WI38 (cell line): ENCODE measurements at regions not wholly inside any gene's neighbourhood (a gene's known extent, or its start where the extent isn't known, plus 50 kb on each side); places are given as distances from the start of the nearest gene placed in this dataset.

Experiments used
- H3K4me3 ChIP-seq: 2 replicates; pipeline ENCODE4 v1.5.1; 2011; ENCODE audit warnings: low read depth, mild to moderate bottlenecking, control low read depth, low read length
- CTCF ChIP-seq: IDR thresholded peaks from 2 replicates; pipeline ENCODE4 v1.5.1; 2012; ENCODE audit warnings: low read depth, mild to moderate bottlenecking, control low read depth, low read length

GRCh38 chr2:234733093-234733489, 218.7 kb upstream of the SH3BP4 start:
- no peak for TF ChIP-seq CTCF
- no peak overlapping the region for H3K4me3 ChIP-seq

GRCh38 chr2:234732404-234733092, 219.3 kb upstream of the SH3BP4 start:
- H3K4me3 ChIP-seq: no peak overlapping the region
- TF ChIP-seq CTCF: no peak

GRCh38 chr2:234731236-234731635, 220.6 kb upstream of the SH3BP4 start:
- no peak for TF ChIP-seq CTCF

GRCh38 chr2:234730066-234730640, 221.7 kb upstream of the SH3BP4 start:
- no peak for TF ChIP-seq CTCF
- no peak overlapping the region for H3K4me3 ChIP-seq

More at GRCh38 chr2:234731236-234731635, 220.6 kb upstream of the SH3BP4 start:
- no peak overlapping the region for H3K4me3 ChIP-seq

GRCh38 chr2:234725528-234726264, 226.1 kb upstream of the SH3BP4 start:
- TF ChIP-seq CTCF: no peak
- H3K4me3 ChIP-seq: no peak overlapping the region

- TF ChIP-seq CTCF: no peak
- no peak overlapping the region for H3K4me3 ChIP-seq
These were observed 227.0 kb upstream of the SH3BP4 start for GRCh38 chr2:234724850-234725249.

GRCh38 chr2:234723400-234723799, 226.5 kb upstream of the ARL4C start:
- no peak overlapping the region for H3K4me3 ChIP-seq
- TF ChIP-seq CTCF: no peak
